ENCODE measurements at regions not wholly inside any gene's neighbourhood (a gene's known extent, or its start where the extent isn't known, plus 50 kb on each side); places are given as distances from the start of the nearest gene placed in this dataset.

GRCh38 chr7:132647311-132647710, 71.0 kb upstream of the PLXNA4 start:
- DNase-seq (no peak), FAIRE-seq (no peak)
- TF ChIP-seq, protein P1, sequence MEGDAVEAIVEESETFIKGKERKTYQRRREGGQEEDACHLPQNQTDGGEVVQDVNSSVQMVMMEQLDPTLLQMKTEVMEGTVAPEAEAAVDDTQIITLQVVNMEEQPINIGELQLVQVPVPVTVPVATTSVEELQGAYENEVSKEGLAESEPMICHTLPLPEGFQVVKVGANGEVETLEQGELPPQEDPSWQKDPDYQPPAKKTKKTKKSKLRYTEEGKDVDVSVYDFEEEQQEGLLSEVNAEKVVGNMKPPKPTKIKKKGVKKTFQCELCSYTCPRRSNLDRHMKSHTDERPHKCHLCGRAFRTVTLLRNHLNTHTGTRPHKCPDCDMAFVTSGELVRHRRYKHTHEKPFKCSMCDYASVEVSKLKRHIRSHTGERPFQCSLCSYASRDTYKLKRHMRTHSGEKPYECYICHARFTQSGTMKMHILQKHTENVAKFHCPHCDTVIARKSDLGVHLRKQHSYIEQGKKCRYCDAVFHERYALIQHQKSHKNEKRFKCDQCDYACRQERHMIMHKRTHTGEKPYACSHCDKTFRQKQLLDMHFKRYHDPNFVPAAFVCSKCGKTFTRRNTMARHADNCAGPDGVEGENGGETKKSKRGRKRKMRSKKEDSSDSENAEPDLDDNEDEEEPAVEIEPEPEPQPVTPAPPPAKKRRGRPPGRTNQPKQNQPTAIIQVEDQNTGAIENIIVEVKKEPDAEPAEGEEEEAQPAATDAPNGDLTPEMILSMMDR (IDR thresholded peaks at IDR 0.05; ENCODE audit: borderline replicate concordance, extremely low read depth, insufficient read depth): no peak
- Histone ChIP-seq H3K4me3 (ENCODE audit: low read length in 3 of 3) (no peak overlapping the region), H3K27me3 (ENCODE audit: control insufficient read depth, insufficient read depth, low read length) (no peaks in the 10 kb centered on the region), H3K4me1 (ENCODE audit: control insufficient read depth in 2 of 3, insufficient read depth in 2 of 3, low read depth in 1 of 3, low read length in 3 of 3) (no peaks in the 10 kb centered on the region), H3K36me3 (ENCODE audit: control insufficient read depth in 2 of 3, insufficient read depth in 3 of 3, low read length in 3 of 3) (no peaks in the 10 kb centered on the region), H3K9ac (ENCODE audit: low read length in 3 of 3) (no peak overlapping the region), H3K9me3 (ENCODE audit: control insufficient read depth in 2 of 3, insufficient read depth in 1 of 3, low read length in 3 of 3) (no peaks in the 10 kb centered on the region), H3K27ac (ENCODE audit: low read depth in 2 of 2, low read length in 2 of 2) (no peak overlapping the region)
- intact Hi-C loops (cut with DNase I): no loop called here

- no peak for FAIRE-seq
- TF ChIP-seq, protein P1 (IDR thresholded peaks at IDR 0.05; ENCODE audit: borderline replicate concordance, extremely low read depth, insufficient read depth): no peak
- intact Hi-C loops (cut with DNase I): no loop called here
- H3K9me3 ChIP-seq (ENCODE audit: control insufficient read depth in 2 of 3, insufficient read depth in 1 of 3, low read length in 3 of 3): no peaks in the 10 kb centered on the region
- no peak overlapping the region for H3K27ac ChIP-seq (ENCODE audit: low read depth in 2 of 2, low read length in 2 of 2)
- H3K9ac ChIP-seq (ENCODE audit: low read length in 3 of 3): no peak overlapping the region
- no peaks in the 10 kb centered on the region for H3K4me1 ChIP-seq (ENCODE audit: control insufficient read depth in 2 of 3, insufficient read depth in 2 of 3, low read depth in 1 of 3, low read length in 3 of 3)
- peak in 2 of 5 donors; percentile 11 to 22 for DNase-seq
- H3K36me3 ChIP-seq (ENCODE audit: control insufficient read depth in 2 of 3, insufficient read depth in 3 of 3, low read length in 3 of 3): no peaks in the 10 kb centered on the region
- no peak overlapping the region for H3K4me3 ChIP-seq (ENCODE audit: low read length in 3 of 3)
- H3K27me3 ChIP-seq (ENCODE audit: control insufficient read depth, insufficient read depth, low read length): no peaks in the 10 kb centered on the region
Observed at GRCh38 chr7:132646052-132646451, 69.8 kb upstream of the PLXNA4 start.

- FAIRE-seq (no peak), DNase-seq (no peak)
- no peaks in the 10 kb centered on the region for H3K4me1 ChIP-seq (ENCODE audit: control insufficient read depth in 2 of 3, insufficient read depth in 2 of 3, low read depth in 1 of 3, low read length in 3 of 3)
- TF ChIP-seq, protein P1 (IDR thresholded peaks at IDR 0.05; ENCODE audit: borderline replicate concordance, extremely low read depth, insufficient read depth): no peak
- H3K9ac ChIP-seq (ENCODE audit: low read length in 3 of 3): no peak overlapping the region
- intact Hi-C loops (cut with DNase I): no loop called here
- no peaks in the 10 kb centered on the region for H3K36me3 ChIP-seq (ENCODE audit: control insufficient read depth in 2 of 3, insufficient read depth in 3 of 3, low read length in 3 of 3)
- no peaks in the 10 kb centered on the region for H3K27me3 ChIP-seq (ENCODE audit: control insufficient read depth, insufficient read depth, low read length)
- H3K27ac ChIP-seq (ENCODE audit: low read depth in 2 of 2, low read length in 2 of 2): no peak overlapping the region
- H3K4me3 ChIP-seq (ENCODE audit: low read length in 3 of 3): no peak overlapping the region
- H3K9me3 ChIP-seq (ENCODE audit: control insufficient read depth in 2 of 3, insufficient read depth in 1 of 3, low read length in 3 of 3): no peaks in the 10 kb centered on the region
Observed at GRCh38 chr7:132643302-132643701, 67.0 kb upstream of the PLXNA4 start.

GRCh38 chr7:132641238-132641637, 65.0 kb upstream of the PLXNA4 start:
- FAIRE-seq: no peak

More at GRCh38 chr7:132641238-132641637, 65.0 kb upstream of the PLXNA4 start:
- H3K36me3 ChIP-seq (ENCODE audit: control insufficient read depth in 2 of 3, insufficient read depth in 3 of 3, low read length in 3 of 3): no peaks in the 10 kb centered on the region
- intact Hi-C loops (cut with DNase I): no loop called here
- no peak overlapping the region for H3K4me3 ChIP-seq (ENCODE audit: low read length in 3 of 3)
- TF ChIP-seq, protein P1 (IDR thresholded peaks at IDR 0.05; ENCODE audit: borderline replicate concordance, extremely low read depth, insufficient read depth): no peak
- no peak overlapping the region for H3K27ac ChIP-seq (ENCODE audit: low read depth in 2 of 2, low read length in 2 of 2)
- DNase-seq: no peak
- no peaks in the 10 kb centered on the region for H3K27me3 ChIP-seq (ENCODE audit: control insufficient read depth, insufficient read depth, low read length)
- no peak overlapping the region for H3K9ac ChIP-seq (ENCODE audit: low read length in 3 of 3)
- H3K4me1 ChIP-seq (ENCODE audit: control insufficient read depth in 2 of 3, insufficient read depth in 2 of 3, low read depth in 1 of 3, low read length in 3 of 3): no peaks in the 10 kb centered on the region
- no peaks in the 10 kb centered on the region for H3K9me3 ChIP-seq (ENCODE audit: control insufficient read depth in 2 of 3, insufficient read depth in 1 of 3, low read length in 3 of 3)
